Prostate gland (tissue), 2 donors: ENCODE measurements at regions not wholly inside any gene's neighbourhood (a gene's known extent, or its start where the extent isn't known, plus 50 kb on each side); places are given as distances from the start of the nearest gene placed in this dataset.

Experiments used
- DNase-seq: peaks from one replicate; pipeline ENCODE4 v3.0.0-alpha.2; 2019; ENCODE audit warnings: low spot score
- H3K27ac ChIP-seq, 2 donors: fragments of 200-600 bp; sonication (generic); 2 replicates each; pipeline ENCODE4 v1.5.1; 2017 to 2019
- H3K27me3 ChIP-seq: fragments of 200-600 bp; sonication (generic); replicated peaks from 2 replicates; pipeline ENCODE4 v1.5.1; 2019; ENCODE audit not compliant: insufficient read depth
- H3K36me3 ChIP-seq, 2 donors: fragments of 200-600 bp; sonication (generic); 1 replicate in 1 of 2; 2 replicates in 1 of 2; pipeline versions ENCODE4 v1.5.1 to v1.8.1; 2017 to 2019
- H3K4me1 ChIP-seq: fragments of 200-600 bp; sonication (generic); replicated peaks from 2 replicates; pipeline ENCODE4 v1.5.1; 2019
- H3K4me3 ChIP-seq, 2 donors: fragments of 200-600 bp; sonication (generic); 2 replicates each; pipeline ENCODE4 v1.5.1; 2017 to 2019
- H3K9me3 ChIP-seq: fragments of 200-600 bp; sonication (generic); 2 replicates; pipeline ENCODE4 v1.5.1; 2017
- CTCF ChIP-seq, 4 experiments: fragments of 200-600 bp in 2 of 4; fragments of 450-650 bp in 2 of 4; sonication (generic) in 2 of 4; IDR thresholded peaks; 1 replicate in 3 of 4; 2 replicates in 1 of 4; pipeline ENCODE4 v1.5.1; 2016 to 2019; ENCODE audit warnings: antibody characterized with exemption in 4 of 4, mild to moderate bottlenecking in 2 of 4, moderate library complexity in 2 of 4
- POLR2A ChIP-seq: fragments of 450-650 bp; IDR thresholded peaks from one replicate; pipeline ENCODE4 v1.6.1; 2016; ENCODE audit warnings: antibody characterized with exemption, mild to moderate bottlenecking
- POLR2AphosphoS5 ChIP-seq: sonication (generic); formaldehyde crosslinking; IDR thresholded peaks from one replicate; pipeline ENCODE4 v1.6.1; 2017; ENCODE audit warnings: antibody characterized with exemption
- WGBS: methylation state at CpG from one replicate; pipeline ENCODE4 v1.1.5; 2018; 5-methylcytosine and 5-hydroxymethylcytosine counted together
- intact Hi-C: fragments of 100-400 bp; cut with DNase I; formaldehyde crosslinking; loops from one replicate; pipeline ENCODE4 v1.14.2; 2022

GRCh38 chr2:104452558-104452957, 401.4 kb upstream of the POU3F3 start:
- WGBS: 83% methylated on average over 2 of the region's 2 CpGs
- intact Hi-C loops: no loop called here
- no peaks in the 10 kb centered on the region for H3K27me3 ChIP-seq
- H3K4me3 ChIP-seq: no peak overlapping the region
- H3K36me3 ChIP-seq: no peaks in the 10 kb centered on the region
- TF ChIP-seq POLR2AphosphoS5 (no peak), POLR2A (no peak), CTCF (IDR thresholded peaks at IDR 0.05) (no peak)
- no peaks in the 10 kb centered on the region for H3K9me3 ChIP-seq
- no peaks in the 10 kb centered on the region for H3K4me1 ChIP-seq
- H3K27ac ChIP-seq: no peak overlapping the region
- no peak for DNase-seq

GRCh38 chr2:104462731-104463130, 391.2 kb upstream of the POU3F3 start:
- intact Hi-C loops: no loop called here
- H3K4me1 ChIP-seq: no peaks in the 10 kb centered on the region
- TF ChIP-seq POLR2AphosphoS5 (no peak), CTCF (IDR thresholded peaks at IDR 0.05) (no peak)
- no peak overlapping the region for H3K27ac ChIP-seq
- no peaks in the 10 kb centered on the region for H3K36me3 ChIP-seq
- 98% methylated on average over 2 of the region's 2 CpGs for WGBS
- H3K9me3 ChIP-seq: no peaks in the 10 kb centered on the region
- no peak for DNase-seq
- H3K27me3 ChIP-seq: no peaks in the 10 kb centered on the region
- no peak overlapping the region for H3K4me3 ChIP-seq

GRCh38 chr2:104465981-104466380, 387.9 kb upstream of the POU3F3 start:
- Histone ChIP-seq H3K4me1 (no peaks in the 10 kb centered on the region), H3K9me3 (no peaks in the 10 kb centered on the region), H3K27me3 (no peaks in the 10 kb centered on the region), H3K27ac (no peak overlapping the region), H3K36me3 (no peaks in the 10 kb centered on the region), H3K4me3 (no peak overlapping the region)
- 74% methylated on average over 4 of the region's 4 CpGs for WGBS
- intact Hi-C loops: no loop called here
- TF ChIP-seq POLR2A (no peak), POLR2AphosphoS5 (no peak), CTCF (IDR thresholded peaks at IDR 0.05) (no peak)
- no peak for DNase-seq

GRCh38 chr2:104468846-104469245, 385.1 kb upstream of the POU3F3 start:
- no peaks in the 10 kb centered on the region for H3K4me1 ChIP-seq
- H3K4me3 ChIP-seq: no peak overlapping the region
- 39% methylated on average over 6 of the region's 6 CpGs for WGBS
- intact Hi-C loops: no loop called here
- no peaks in the 10 kb centered on the region for H3K27me3 ChIP-seq
- DNase-seq: no peak
- H3K27ac ChIP-seq: no peak overlapping the region
- H3K36me3 ChIP-seq: no peaks in the 10 kb centered on the region
- TF ChIP-seq POLR2A (no peak), POLR2AphosphoS5 (no peak), CTCF (IDR thresholded peaks at IDR 0.05) (no peak)
- no peaks in the 10 kb centered on the region for H3K9me3 ChIP-seq

GRCh38 chr2:104472076-104472475, 381.8 kb upstream of the POU3F3 start:
- no peaks in the 10 kb centered on the region for H3K4me1 ChIP-seq
- no peak overlapping the region for H3K4me3 ChIP-seq
- no peak for TF ChIP-seq POLR2A
- no peak for TF ChIP-seq CTCF (IDR thresholded peaks at IDR 0.05)
- no peak for TF ChIP-seq POLR2AphosphoS5
- H3K36me3 ChIP-seq: no peaks in the 10 kb centered on the region
- H3K27me3 ChIP-seq: no peaks in the 10 kb centered on the region
- DNase-seq: no peak
- no peaks in the 10 kb centered on the region for H3K9me3 ChIP-seq
- WGBS: 84% methylated on average over 2 of the region's 2 CpGs
- intact Hi-C loops: no loop called here
- H3K27ac ChIP-seq: no peak overlapping the region
